Aorta (tissue), 5 donors: ENCODE measurements at regions not wholly inside any gene's neighbourhood (a gene's known extent, or its start where the extent isn't known, plus 50 kb on each side); places are given as distances from the start of the nearest gene placed in this dataset.

ENCODE experiments used
- ATAC-seq: fragments of 200-7000 bp; cut with Tn5 transposase; one replicate; pipeline ENCODE4 v1.9.1; 2022; ENCODE audit warnings: moderate library complexity; ENCODE audit not compliant: low FRiP score
- DNase-seq, 2 donors: peaks; one replicate each; pipeline ENCODE4 v3.0.0-alpha.2; 2020
- H3K27ac ChIP-seq, 2 donors: one replicate each; pipeline ENCODE4 v1.5.1; 2013; ENCODE audit warnings: low read length in 2 of 2, mild to moderate bottlenecking in 2 of 2, moderate library complexity in 2 of 2, control low read depth in 1 of 2, inconsistent platforms in 1 of 2, low read depth in 1 of 2
- H3K27me3 ChIP-seq, 2 donors: one replicate each; pipeline ENCODE4 v1.6.1; 2013; ENCODE audit warnings: control low read depth in 1 of 2, low read length in 1 of 2, mild to moderate bottlenecking in 1 of 2, moderate library complexity in 1 of 2; ENCODE audit not compliant: insufficient read depth in 2 of 2, control insufficient read depth in 1 of 2
- H3K36me3 ChIP-seq, 2 donors: one replicate each; pipeline ENCODE4 v1.6.1; 2013; ENCODE audit warnings: control low read depth in 1 of 2, low read length in 1 of 2, mild to moderate bottlenecking in 1 of 2; ENCODE audit not compliant: insufficient read depth in 2 of 2, control insufficient read depth in 1 of 2
- H3K4me1 ChIP-seq, 2 donors: one replicate each; pipeline ENCODE4 v1.6.1; 2013; ENCODE audit warnings: low read length in 2 of 2, control low read depth in 1 of 2, mild to moderate bottlenecking in 1 of 2, moderate library complexity in 1 of 2; ENCODE audit not compliant: insufficient read depth in 2 of 2, control insufficient read depth in 1 of 2
- H3K4me3 ChIP-seq, 2 donors: one replicate each; pipeline ENCODE4 v1.5.1; 2013; ENCODE audit warnings: low read length in 2 of 2, control low read depth in 1 of 2, mild to moderate bottlenecking in 1 of 2
- H3K9me3 ChIP-seq: one replicate; pipeline ENCODE4 v1.6.1; 2013; ENCODE audit warnings: mild to moderate bottlenecking, low read length; ENCODE audit not compliant: control insufficient read depth
- WGBS, 2 donors: extraction: QIAGEN DNeasy Blood & Tissue Kit; methylation state at CpG; one replicate each; pipeline ENCODE4 v1.1.7; 2013; 5-methylcytosine and 5-hydroxymethylcytosine counted together
- intact Hi-C, 2 donors: fragments of 100-400 bp; cut with DNase I; formaldehyde crosslinking; loops; one replicate each; pipeline versions ENCODE4 v1.14.2 to v1.15.0; 2022
- donor health status: healthy with polysubstance abuse.
- donor health status: Bipolar disorder and iron deficiency.
- donor health status: DM: no; HTN: no; CAD: no.
- donor health status: DM: no; HTN: no; CAD: no.
- donor health status: DM: yes; HTN: yes; CAD: no.

GRCh38 chr10:36443233-36443632 is 682.2 kb upstream of the ANKRD30A start:
- Histone ChIP-seq H3K27me3 (no peaks in the 10 kb centered on the region), H3K4me3 (no peak overlapping the region), H3K36me3 (no peaks in the 10 kb centered on the region), H3K27ac (no peak overlapping the region), H3K9me3 (no peaks in the 10 kb centered on the region), H3K4me1 (no peaks in the 10 kb centered on the region)
- ATAC-seq: no peak
- no peak for DNase-seq
- intact Hi-C loops: no loop called here

- intact Hi-C loops: no loop called here
- 30 to 40% methylated on average over 7 of the region's 7 CpGs for WGBS, 2 donors
- ATAC-seq (no peak), DNase-seq (no peak)
- H3K27ac ChIP-seq: no peak overlapping the region
- H3K27me3 ChIP-seq: no peaks in the 10 kb centered on the region
- H3K36me3 ChIP-seq: no peaks in the 10 kb centered on the region
- no peaks in the 10 kb centered on the region for H3K9me3 ChIP-seq
- no peak overlapping the region for H3K4me3 ChIP-seq
- no peaks in the 10 kb centered on the region for H3K4me1 ChIP-seq
These were observed 683.8 kb upstream of the ANKRD30A start for GRCh38 chr10:36441557-36441956.

GRCh38 chr10:36440539-36440938 is 684.9 kb upstream of the ANKRD30A start:
- no peaks in the 10 kb centered on the region for H3K4me1 ChIP-seq
- 93 to 94% methylated on average over 1 of the region's 1 CpG for WGBS, 2 donors
- DNase-seq: no peak
- no peaks in the 10 kb centered on the region for H3K36me3 ChIP-seq
- H3K4me3 ChIP-seq: no peak overlapping the region
- no peaks in the 10 kb centered on the region for H3K27me3 ChIP-seq
- no peak overlapping the region for H3K27ac ChIP-seq
- ATAC-seq: no peak
- H3K9me3 ChIP-seq: no peaks in the 10 kb centered on the region
- intact Hi-C loops: no loop called here

GRCh38 chr10:36437367-36437766 is 688.0 kb upstream of the ANKRD30A start:
- Histone ChIP-seq H3K27me3 (no peaks in the 10 kb centered on the region), H3K4me1 (no peaks in the 10 kb centered on the region), H3K36me3 (no peaks in the 10 kb centered on the region), H3K4me3 (no peak overlapping the region), H3K9me3 (no peaks in the 10 kb centered on the region), H3K27ac (no peak overlapping the region)
- no peak for DNase-seq
- 57 to 86% methylated on average over 3 of the region's 3 CpGs for WGBS, 2 donors
- intact Hi-C loops: no loop called here
- ATAC-seq: no peak

- H3K36me3 ChIP-seq: no peaks in the 10 kb centered on the region
- H3K4me3 ChIP-seq: no peak overlapping the region
- DNase-seq (no peak), ATAC-seq (no peak)
- 94 to 96% methylated on average over 2 of the region's 2 CpGs for WGBS, 2 donors
- no peaks in the 10 kb centered on the region for H3K9me3 ChIP-seq
- no peak overlapping the region for H3K27ac ChIP-seq
- H3K4me1 ChIP-seq: no peaks in the 10 kb centered on the region
- no peaks in the 10 kb centered on the region for H3K27me3 ChIP-seq
- intact Hi-C loops: no loop called here
These were observed 696.9 kb upstream of the ANKRD30A start for GRCh38 chr10:36428507-36428906.

- DNase-seq (no peak), ATAC-seq (no peak)
- H3K27me3 ChIP-seq: no peaks in the 10 kb centered on the region
- no peak overlapping the region for H3K4me3 ChIP-seq
- H3K27ac ChIP-seq: no peak overlapping the region
- intact Hi-C loops: no loop called here
- no peaks in the 10 kb centered on the region for H3K4me1 ChIP-seq
- H3K36me3 ChIP-seq: no peaks in the 10 kb centered on the region
- H3K9me3 ChIP-seq: no peaks in the 10 kb centered on the region
These were observed 700.1 kb upstream of the ANKRD30A start for GRCh38 chr10:36425131-36425797.

- Histone ChIP-seq H3K36me3 (no peaks in the 10 kb centered on the region), H3K4me1 (no peaks in the 10 kb centered on the region), H3K27me3 (no peaks in the 10 kb centered on the region), H3K27ac (no peak overlapping the region), H3K4me3 (no peak overlapping the region), H3K9me3 (no peaks in the 10 kb centered on the region)
- intact Hi-C loops: no loop called here
- ATAC-seq (no peak), DNase-seq (no peak)
- 45 to 50% methylated on average over 2 of the region's 2 CpGs for WGBS, 2 donors
These were observed 700.9 kb upstream of the ANKRD30A start for GRCh38 chr10:36424502-36424901.

- Histone ChIP-seq H3K4me3 (no peak overlapping the region), H3K36me3 (no peaks in the 10 kb centered on the region), H3K27ac (no peak overlapping the region), H3K9me3 (no peaks in the 10 kb centered on the region), H3K27me3 (no peaks in the 10 kb centered on the region), H3K4me1 (no peaks in the 10 kb centered on the region)
- 64 to 74% methylated on average over 3 of the region's 3 CpGs for WGBS, 2 donors
- ATAC-seq (no peak), DNase-seq (no peak)
- intact Hi-C loops: no loop called here
These were observed 701.6 kb upstream of the ANKRD30A start for GRCh38 chr10:36423821-36424248.

- ATAC-seq (no peak), DNase-seq (no peak)
These were observed 703.4 kb upstream of the ANKRD30A start for GRCh38 chr10:36421992-36422391.

More at GRCh38 chr10:36421992-36422391, 703.4 kb upstream of the ANKRD30A start:
- H3K27me3 ChIP-seq: no peaks in the 10 kb centered on the region
- no peaks in the 10 kb centered on the region for H3K4me1 ChIP-seq
- H3K9me3 ChIP-seq: no peaks in the 10 kb centered on the region
- no peak overlapping the region for H3K4me3 ChIP-seq
- H3K27ac ChIP-seq: no peak overlapping the region
- no peaks in the 10 kb centered on the region for H3K36me3 ChIP-seq
- intact Hi-C loops: no loop called here
